GM23338 (cell line): ENCODE measurements at regions not wholly inside any gene's neighbourhood (a gene's known extent, or its start where the extent isn't known, plus 50 kb on each side); places are given as distances from the start of the nearest gene placed in this dataset.

Source experiments
- ATAC-seq: fragments of 200-7000 bp; cut with Tn5 transposase; 3 replicates; pipeline ENCODE4 v1.9.1; 2020
- DNase-seq: peaks from one replicate; pipeline ENCODE4 v3.0.0-alpha.2; 2015; ENCODE audit warnings: low spot score
- H2AFZ ChIP-seq: fragments of 200-600 bp; sonication (generic); 2 replicates; pipeline ENCODE4 v1.8.0; 2016; ENCODE audit warnings: antibody characterized with exemption, mild to moderate bottlenecking, moderate library complexity
- H3F3A ChIP-seq: fragments of 200-600 bp; sonication (generic); replicated peaks from 2 replicates; pipeline ENCODE4 v1.8.0; 2017; ENCODE audit warnings: antibody characterized with exemption, mixed run types, low read depth
- H3K27ac ChIP-seq: fragments of 200-600 bp; sonication (generic); 2 replicates; pipeline ENCODE4 v1.6.1; 2016; ENCODE audit warnings: low read depth
- H3K27me3 ChIP-seq: fragments of 200-600 bp; sonication (generic); 2 replicates; pipeline ENCODE4 v1.8.0; 2016; ENCODE audit warnings: mild to moderate bottlenecking, mixed run types, moderate library complexity; ENCODE audit not compliant: insufficient read depth
- H3K36me3 ChIP-seq: fragments of 200-600 bp; sonication (generic); 2 replicates; pipeline ENCODE4 v1.8.0; 2016; ENCODE audit warnings: mild to moderate bottlenecking; ENCODE audit not compliant: insufficient read depth
- H3K4me1 ChIP-seq: fragments of 200-600 bp; sonication (generic); 2 replicates; pipeline ENCODE4 v1.8.0; 2016; ENCODE audit warnings: mild to moderate bottlenecking, moderate library complexity; ENCODE audit not compliant: insufficient read depth
- H3K4me2 ChIP-seq: fragments of 200-600 bp; sonication (generic); 2 replicates; pipeline ENCODE4 v1.7.1; 2017; ENCODE audit warnings: mixed run types
- H3K4me3 ChIP-seq: fragments of 200-600 bp; sonication (generic); 2 replicates; pipeline ENCODE4 v1.6.1; 2016; ENCODE audit warnings: mixed run types
- H3K79me2 ChIP-seq: fragments of 200-600 bp; sonication (generic); replicated peaks from 2 replicates; pipeline ENCODE4 v1.8.0; 2017; ENCODE audit warnings: mild to moderate bottlenecking; ENCODE audit not compliant: insufficient read depth
- H3K9me2 ChIP-seq: fragments of 200-600 bp; sonication (generic); 2 replicates; pipeline ENCODE4 v1.8.0; 2017; ENCODE audit not compliant: insufficient read depth
- H4K20me1 ChIP-seq: fragments of 200-600 bp; sonication (generic); replicated peaks from 2 replicates; pipeline ENCODE4 v1.8.0; 2017; ENCODE audit warnings: mild to moderate bottlenecking; ENCODE audit not compliant: insufficient read depth
- H3K27ac Mint-ChIP-seq: 2 replicates; pipeline ENCODE4 v1.8.0; 2020; ENCODE audit warnings: inconsistent platforms, mild to moderate bottlenecking, moderate library complexity, mixed read lengths
- H3K27me3 Mint-ChIP-seq: 3 replicates; pipeline ENCODE4 v1.8.0; 2022; ENCODE audit warnings: low read depth, mild to moderate bottlenecking, moderate library complexity, mixed read lengths, inconsistent platforms; ENCODE audit not compliant: insufficient read depth, poor library complexity
- H3K36me3 Mint-ChIP-seq: 3 replicates; pipeline ENCODE4 v1.8.0; 2021; ENCODE audit warnings: low read depth, mild to moderate bottlenecking, inconsistent platforms, moderate library complexity, mixed read lengths
- H3K4me1 Mint-ChIP-seq: 3 replicates; pipeline ENCODE4 v1.8.0; 2020; ENCODE audit warnings: mild to moderate bottlenecking, inconsistent platforms, mixed read lengths
- H3K4me3 Mint-ChIP-seq: 3 replicates; pipeline ENCODE4 v1.8.0; 2021; ENCODE audit warnings: moderate library complexity, mild to moderate bottlenecking, inconsistent platforms, mixed read lengths
- H3K9me3 Mint-ChIP-seq: 3 replicates; pipeline ENCODE4 v1.8.0; 2020; ENCODE audit warnings: moderate library complexity, mild to moderate bottlenecking, inconsistent platforms, mixed read lengths
- CREB1 ChIP-seq: fragments of 250-450 bp; sonication (Bioruptor Pico); IDR thresholded peaks from 2 replicates; pipeline ENCODE4 v1.5.0; 2020; ENCODE audit warnings: low read depth, mild to moderate bottlenecking, moderate library complexity
- EZH2 ChIP-seq: fragments of 200-600 bp; sonication (generic); IDR thresholded peaks from one replicate; pipeline ENCODE4 v1.8.0; 2017; ENCODE audit warnings: antibody characterized with exemption, mild to moderate bottlenecking, low read depth; ENCODE audit not compliant: unreplicated experiment
- JUNB ChIP-seq: IDR thresholded peaks from one replicate; pipeline ENCODE4 v1.6.1; 2016; ENCODE audit warnings: antibody characterized with exemption; ENCODE audit not compliant: unreplicated experiment
- POLR2AphosphoS5 ChIP-seq: IDR thresholded peaks from 2 replicates; pipeline ENCODE4 v1.6.1; 2016; ENCODE audit warnings: antibody characterized with exemption, low read depth
- STAT1 ChIP-seq: IDR thresholded peaks from one replicate; pipeline ENCODE4 v1.6.1; 2016; ENCODE audit warnings: antibody characterized with exemption; ENCODE audit not compliant: unreplicated experiment
- ZNF114 ChIP-seq: fragments of 250-450 bp; sonication (Bioruptor Pico); IDR thresholded peaks from 2 replicates; pipeline ENCODE4 v1.5.0; 2020; ENCODE audit warnings: mild to moderate bottlenecking, moderate library complexity
- TF ChIP-seq, protein P1 (sequence below): fragments of 250-450 bp; sonication (Bioruptor Pico); IDR thresholded peaks from 2 replicates; pipeline ENCODE4 v1.5.0; 2020; ENCODE audit warnings: mild to moderate bottlenecking, moderate library complexity
- TF ChIP-seq, protein P2 (sequence below), 2 experiments: fragments of 200-600 bp in 1 of 2; sonication (generic) in 1 of 2; conservative IDR thresholded peaks; 2 replicates each; pipeline versions ENCODE4 v1.5.1 to v1.6.1; 2016 to 2017; ENCODE audit warnings: antibody characterized with exemption in 2 of 2, low read depth in 2 of 2, mild to moderate bottlenecking in 2 of 2, moderate library complexity in 1 of 2

DNA sequence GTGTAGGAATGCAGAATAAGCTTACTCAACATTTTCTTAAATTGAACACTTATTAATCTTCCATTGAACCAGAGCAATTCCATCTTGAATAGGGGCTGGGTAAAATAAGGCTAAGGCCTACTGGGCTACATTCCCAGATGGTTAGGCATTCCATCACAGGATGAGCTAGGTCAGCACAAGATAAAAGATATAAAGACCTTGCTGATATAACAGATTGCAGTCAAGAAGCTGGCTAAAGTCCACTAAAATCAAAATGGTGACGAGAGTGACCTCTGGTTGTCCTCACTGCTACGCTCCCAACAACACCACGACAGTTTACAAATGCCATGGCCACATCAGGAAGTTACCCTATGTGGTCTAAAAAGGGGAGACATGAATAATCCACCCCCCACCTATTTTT, 156.1 kb downstream of the NXNL2 start (continued):
- TF ChIP-seq, protein P1, sequence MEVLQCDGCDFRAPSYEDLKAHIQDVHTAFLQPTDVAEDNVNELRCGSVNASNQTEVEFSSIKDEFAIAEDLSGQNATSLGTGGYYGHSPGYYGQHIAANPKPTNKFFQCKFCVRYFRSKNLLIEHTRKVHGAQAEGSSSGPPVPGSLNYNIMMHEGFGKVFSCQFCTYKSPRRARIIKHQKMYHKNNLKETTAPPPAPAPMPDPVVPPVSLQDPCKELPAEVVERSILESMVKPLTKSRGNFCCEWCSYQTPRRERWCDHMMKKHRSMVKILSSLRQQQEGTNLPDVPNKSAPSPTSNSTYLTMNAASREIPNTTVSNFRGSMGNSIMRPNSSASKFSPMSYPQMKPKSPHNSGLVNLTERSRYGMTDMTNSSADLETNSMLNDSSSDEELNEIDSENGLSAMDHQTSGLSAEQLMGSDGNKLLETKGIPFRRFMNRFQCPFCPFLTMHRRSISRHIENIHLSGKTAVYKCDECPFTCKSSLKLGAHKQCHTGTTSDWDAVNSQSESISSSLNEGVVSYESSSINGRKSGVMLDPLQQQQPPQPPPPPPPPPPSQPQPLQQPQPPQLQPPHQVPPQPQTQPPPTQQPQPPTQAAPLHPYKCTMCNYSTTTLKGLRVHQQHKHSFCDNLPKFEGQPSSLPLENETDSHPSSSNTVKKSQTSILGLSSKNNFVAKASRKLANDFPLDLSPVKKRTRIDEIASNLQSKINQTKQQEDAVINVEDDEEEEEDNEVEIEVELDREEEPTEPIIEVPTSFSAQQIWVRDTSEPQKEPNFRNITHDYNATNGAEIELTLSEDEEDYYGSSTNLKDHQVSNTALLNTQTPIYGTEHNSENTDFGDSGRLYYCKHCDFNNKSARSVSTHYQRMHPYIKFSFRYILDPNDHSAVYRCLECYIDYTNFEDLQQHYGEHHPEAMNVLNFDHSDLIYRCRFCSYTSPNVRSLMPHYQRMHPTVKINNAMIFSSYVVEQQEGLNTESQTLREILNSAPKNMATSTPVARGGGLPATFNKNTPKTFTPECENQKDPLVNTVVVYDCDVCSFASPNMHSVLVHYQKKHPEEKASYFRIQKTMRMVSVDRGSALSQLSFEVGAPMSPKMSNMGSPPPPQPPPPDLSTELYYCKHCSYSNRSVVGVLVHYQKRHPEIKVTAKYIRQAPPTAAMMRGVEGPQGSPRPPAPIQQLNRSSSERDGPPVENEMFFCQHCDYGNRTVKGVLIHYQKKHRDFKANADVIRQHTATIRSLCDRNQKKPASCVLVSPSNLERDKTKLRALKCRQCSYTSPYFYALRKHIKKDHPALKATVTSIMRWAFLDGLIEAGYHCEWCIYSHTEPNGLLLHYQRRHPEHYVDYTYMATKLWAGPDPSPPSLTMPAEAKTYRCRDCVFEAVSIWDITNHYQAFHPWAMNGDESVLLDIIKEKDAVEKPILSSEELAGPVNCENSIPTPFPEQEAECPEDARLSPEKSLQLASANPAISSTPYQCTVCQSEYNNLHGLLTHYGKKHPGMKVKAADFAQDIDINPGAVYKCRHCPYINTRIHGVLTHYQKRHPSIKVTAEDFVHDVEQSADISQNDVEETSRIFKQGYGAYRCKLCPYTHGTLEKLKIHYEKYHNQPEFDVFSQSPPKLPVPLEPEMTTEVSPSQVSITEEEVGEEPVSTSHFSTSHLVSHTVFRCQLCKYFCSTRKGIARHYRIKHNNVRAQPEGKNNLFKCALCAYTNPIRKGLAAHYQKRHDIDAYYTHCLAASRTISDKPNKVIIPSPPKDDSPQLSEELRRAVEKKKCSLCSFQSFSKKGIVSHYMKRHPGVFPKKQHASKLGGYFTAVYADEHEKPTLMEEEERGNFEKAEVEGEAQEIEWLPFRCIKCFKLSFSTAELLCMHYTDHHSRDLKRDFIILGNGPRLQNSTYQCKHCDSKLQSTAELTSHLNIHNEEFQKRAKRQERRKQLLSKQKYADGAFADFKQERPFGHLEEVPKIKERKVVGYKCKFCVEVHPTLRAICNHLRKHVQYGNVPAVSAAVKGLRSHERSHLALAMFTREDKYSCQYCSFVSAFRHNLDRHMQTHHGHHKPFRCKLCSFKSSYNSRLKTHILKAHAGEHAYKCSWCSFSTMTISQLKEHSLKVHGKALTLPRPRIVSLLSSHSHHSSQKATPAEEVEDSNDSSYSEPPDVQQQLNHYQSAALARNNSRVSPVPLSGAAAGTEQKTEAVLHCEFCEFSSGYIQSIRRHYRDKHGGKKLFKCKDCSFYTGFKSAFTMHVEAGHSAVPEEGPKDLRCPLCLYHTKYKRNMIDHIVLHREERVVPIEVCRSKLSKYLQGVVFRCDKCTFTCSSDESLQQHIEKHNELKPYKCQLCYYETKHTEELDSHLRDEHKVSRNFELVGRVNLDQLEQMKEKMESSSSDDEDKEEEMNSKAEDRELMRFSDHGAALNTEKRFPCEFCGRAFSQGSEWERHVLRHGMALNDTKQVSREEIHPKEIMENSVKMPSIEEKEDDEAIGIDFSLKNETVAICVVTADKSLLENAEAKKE, result no peak
- TF ChIP-seq EZH2, result no peak
- TF ChIP-seq, protein P2, sequence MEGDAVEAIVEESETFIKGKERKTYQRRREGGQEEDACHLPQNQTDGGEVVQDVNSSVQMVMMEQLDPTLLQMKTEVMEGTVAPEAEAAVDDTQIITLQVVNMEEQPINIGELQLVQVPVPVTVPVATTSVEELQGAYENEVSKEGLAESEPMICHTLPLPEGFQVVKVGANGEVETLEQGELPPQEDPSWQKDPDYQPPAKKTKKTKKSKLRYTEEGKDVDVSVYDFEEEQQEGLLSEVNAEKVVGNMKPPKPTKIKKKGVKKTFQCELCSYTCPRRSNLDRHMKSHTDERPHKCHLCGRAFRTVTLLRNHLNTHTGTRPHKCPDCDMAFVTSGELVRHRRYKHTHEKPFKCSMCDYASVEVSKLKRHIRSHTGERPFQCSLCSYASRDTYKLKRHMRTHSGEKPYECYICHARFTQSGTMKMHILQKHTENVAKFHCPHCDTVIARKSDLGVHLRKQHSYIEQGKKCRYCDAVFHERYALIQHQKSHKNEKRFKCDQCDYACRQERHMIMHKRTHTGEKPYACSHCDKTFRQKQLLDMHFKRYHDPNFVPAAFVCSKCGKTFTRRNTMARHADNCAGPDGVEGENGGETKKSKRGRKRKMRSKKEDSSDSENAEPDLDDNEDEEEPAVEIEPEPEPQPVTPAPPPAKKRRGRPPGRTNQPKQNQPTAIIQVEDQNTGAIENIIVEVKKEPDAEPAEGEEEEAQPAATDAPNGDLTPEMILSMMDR (conservative IDR thresholded peaks at IDR 0.05; ENCODE audit: low read depth in 2 of 2), result no peak
- no peak for TF ChIP-seq STAT1
- TF ChIP-seq CREB1 (CRISPR knock-in tag), result no peak

DNA sequence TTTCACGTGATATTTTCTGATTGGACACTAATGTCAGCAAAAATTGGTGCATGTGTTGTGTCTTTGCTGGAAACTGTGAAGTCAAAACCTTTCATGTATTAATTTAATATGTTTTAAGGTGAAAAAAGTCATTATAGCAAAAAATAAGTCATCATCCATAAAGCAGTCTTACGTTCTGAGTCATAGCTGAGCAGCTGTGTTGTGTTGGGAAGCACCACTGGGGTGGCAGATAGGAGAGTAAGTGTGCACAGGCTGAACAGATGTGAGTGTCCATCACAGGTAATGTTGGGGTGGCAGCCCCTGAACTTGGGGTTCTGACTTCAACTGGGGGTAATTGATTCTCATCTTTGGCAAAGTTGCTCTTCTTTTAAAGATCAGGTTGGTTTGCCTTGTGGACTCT, 156.8 kb downstream of the NXNL2 start:
- H3K4me3 Mint-ChIP-seq, result no peak overlapping the region
- Histone ChIP-seq H3K4me2 (no peak overlapping the region), H3K79me2 (no peaks in the 10 kb centered on the region), H3F3A (no peaks in the 10 kb centered on the region), H3K36me3 (no peaks in the 10 kb centered on the region), H3K27ac (no peak overlapping the region), H3K27me3 (no peaks in the 10 kb centered on the region), H3K9me2 (0 out of 2 replicates have a peak, but pooled peaks cover 4% of the 10 kb centered on the region), H2AFZ (no peak overlapping the region), H4K20me1 (no peaks in the 10 kb centered on the region), H3K4me1 (no peaks in the 10 kb centered on the region), H3K4me3 (no peak overlapping the region)
- peaks cover 17% of the 10 kb centered on the region; the same call in 2 of the 3 replicates for H3K9me3 Mint-ChIP-seq
- ATAC-seq, result no peak
- H3K4me1 Mint-ChIP-seq, result no peaks in the 10 kb centered on the region
- DNase-seq, result no peak
- no peak overlapping the region for H3K27ac Mint-ChIP-seq
- no peaks in the 10 kb centered on the region; the same call in 2 of the 3 replicates for H3K36me3 Mint-ChIP-seq
- H3K27me3 Mint-ChIP-seq, result peaks cover 2% of the 10 kb centered on the region
- TF ChIP-seq, protein P1, result no peak
- TF ChIP-seq EZH2 (no peak), CREB1 (CRISPR knock-in tag) (no peak), POLR2AphosphoS5 (no peak), ZNF114 (CRISPR knock-in tag) (no peak), JUNB (no peak)
